ENCODE measurements at regions not wholly inside any gene's neighbourhood (a gene's known extent, or its start where the extent isn't known, plus 50 kb on each side); places are given as distances from the start of the nearest gene placed in this dataset.
"Not testable (repeated sequence)": the region's sequence is repeated elsewhere in the genome, so short reads cannot be mapped to it uniquely, and the experiment has no call there.

DNA sequence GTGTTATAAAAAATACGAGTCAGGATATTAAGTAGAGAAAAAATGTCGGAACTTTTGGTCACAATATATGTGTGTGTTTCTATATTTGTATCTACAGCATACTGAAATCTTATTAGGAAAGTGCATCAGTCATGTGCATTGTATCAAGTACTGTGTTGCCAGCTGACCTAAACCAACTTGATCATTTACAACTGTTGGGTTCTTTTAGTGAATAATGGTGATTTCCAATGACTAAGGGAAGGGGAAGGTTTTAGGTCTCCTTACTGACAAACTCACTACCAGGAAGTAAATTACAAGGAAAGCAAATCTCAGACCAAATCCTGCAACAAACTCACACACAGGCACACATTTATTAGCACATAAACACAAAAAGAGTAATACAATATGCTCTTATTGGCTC lies 142.7 kb downstream of the TSEN15 start:
- no peak for DNase-seq (ENCODE audit: low read depth in 2 of 2)
- H3K4me3 ChIP-seq (replicated peaks in 1 of 2; ENCODE audit: low read depth in 2 of 2, low read length in 2 of 2): no peak overlapping the region
- TF ChIP-seq, protein P1, sequence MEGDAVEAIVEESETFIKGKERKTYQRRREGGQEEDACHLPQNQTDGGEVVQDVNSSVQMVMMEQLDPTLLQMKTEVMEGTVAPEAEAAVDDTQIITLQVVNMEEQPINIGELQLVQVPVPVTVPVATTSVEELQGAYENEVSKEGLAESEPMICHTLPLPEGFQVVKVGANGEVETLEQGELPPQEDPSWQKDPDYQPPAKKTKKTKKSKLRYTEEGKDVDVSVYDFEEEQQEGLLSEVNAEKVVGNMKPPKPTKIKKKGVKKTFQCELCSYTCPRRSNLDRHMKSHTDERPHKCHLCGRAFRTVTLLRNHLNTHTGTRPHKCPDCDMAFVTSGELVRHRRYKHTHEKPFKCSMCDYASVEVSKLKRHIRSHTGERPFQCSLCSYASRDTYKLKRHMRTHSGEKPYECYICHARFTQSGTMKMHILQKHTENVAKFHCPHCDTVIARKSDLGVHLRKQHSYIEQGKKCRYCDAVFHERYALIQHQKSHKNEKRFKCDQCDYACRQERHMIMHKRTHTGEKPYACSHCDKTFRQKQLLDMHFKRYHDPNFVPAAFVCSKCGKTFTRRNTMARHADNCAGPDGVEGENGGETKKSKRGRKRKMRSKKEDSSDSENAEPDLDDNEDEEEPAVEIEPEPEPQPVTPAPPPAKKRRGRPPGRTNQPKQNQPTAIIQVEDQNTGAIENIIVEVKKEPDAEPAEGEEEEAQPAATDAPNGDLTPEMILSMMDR (IDR thresholded peaks at IDR 0.05; ENCODE audit: low read depth, low read length): no peak

DNA sequence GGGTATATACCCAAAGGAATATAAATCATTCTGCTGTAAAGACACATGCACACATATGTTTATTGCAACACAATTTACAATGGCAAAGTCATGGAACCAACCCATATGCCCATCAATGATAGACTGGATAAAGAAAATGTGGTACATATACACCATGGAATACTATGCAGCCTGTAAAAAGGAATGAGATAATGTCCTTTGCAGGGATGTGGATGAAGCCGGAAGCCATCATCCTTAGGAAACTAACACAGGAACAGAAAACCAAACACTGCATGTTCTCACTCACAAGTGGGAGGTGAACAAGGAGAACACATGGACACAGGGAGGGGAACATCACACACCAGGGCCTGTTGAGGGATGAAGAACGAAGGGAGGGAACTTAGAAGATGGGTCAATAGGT lies 144.2 kb downstream of the TSEN15 start:
- not testable (repeated sequence) for DNase-seq (ENCODE audit: low read depth in 2 of 2); H3K4me3 ChIP-seq (replicated peaks in 1 of 2; ENCODE audit: low read depth in 2 of 2, low read length in 2 of 2)

DNA sequence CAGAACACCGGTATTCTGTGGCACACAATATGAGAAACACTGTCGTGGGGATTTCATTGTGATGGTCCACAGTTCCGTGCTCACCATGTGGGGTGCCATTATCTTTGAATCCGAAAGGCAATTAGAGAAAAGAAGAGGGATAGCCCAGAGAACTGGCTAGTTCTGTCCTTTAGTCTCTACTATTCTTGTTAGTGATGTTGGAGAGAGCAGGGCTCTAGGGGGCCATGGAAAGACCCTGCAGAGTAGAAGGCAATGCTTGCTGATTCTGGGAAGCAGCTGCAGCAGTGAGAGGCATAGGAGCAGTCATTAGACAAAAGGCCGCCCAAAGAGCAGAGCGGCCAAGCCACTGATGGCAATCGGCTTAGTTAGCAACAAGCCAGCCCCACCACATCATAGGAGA lies 146.3 kb downstream of the TSEN15 start:
- no peak overlapping the region for H3K4me3 ChIP-seq (replicated peaks in 1 of 2; ENCODE audit: low read depth in 2 of 2, low read length in 2 of 2)
- TF ChIP-seq, protein P1 (IDR thresholded peaks at IDR 0.05; ENCODE audit: low read depth, low read length): no peak
- DNase-seq (ENCODE audit: low read depth in 2 of 2): no peak

DNA sequence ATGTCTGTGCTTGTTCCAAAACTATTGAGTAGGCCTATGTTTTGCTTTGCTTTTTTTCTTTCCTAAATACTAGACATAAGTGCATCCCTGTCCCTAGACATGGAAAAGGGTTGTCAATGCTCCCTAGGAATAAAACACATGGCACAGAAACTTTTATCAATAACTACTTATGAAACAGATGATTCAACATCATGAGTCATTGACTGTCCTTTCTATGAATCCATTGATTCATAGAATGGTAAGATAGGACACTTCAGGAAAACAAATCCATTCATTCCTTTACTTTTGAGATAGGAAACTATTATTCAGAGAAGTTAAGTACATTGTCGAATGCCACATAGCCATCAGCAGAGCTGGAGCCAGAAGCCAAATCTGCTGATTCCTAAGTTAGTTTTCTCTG lies 147.5 kb downstream of the TSEN15 start:
- TF ChIP-seq, protein P1 (IDR thresholded peaks at IDR 0.05; ENCODE audit: low read depth, low read length): no peak
- DNase-seq (ENCODE audit: low read depth in 2 of 2): peak in 1 of 2 donors; percentile 38
- no peak overlapping the region for H3K4me3 ChIP-seq (replicated peaks in 1 of 2; ENCODE audit: low read depth in 2 of 2, low read length in 2 of 2)

DNA sequence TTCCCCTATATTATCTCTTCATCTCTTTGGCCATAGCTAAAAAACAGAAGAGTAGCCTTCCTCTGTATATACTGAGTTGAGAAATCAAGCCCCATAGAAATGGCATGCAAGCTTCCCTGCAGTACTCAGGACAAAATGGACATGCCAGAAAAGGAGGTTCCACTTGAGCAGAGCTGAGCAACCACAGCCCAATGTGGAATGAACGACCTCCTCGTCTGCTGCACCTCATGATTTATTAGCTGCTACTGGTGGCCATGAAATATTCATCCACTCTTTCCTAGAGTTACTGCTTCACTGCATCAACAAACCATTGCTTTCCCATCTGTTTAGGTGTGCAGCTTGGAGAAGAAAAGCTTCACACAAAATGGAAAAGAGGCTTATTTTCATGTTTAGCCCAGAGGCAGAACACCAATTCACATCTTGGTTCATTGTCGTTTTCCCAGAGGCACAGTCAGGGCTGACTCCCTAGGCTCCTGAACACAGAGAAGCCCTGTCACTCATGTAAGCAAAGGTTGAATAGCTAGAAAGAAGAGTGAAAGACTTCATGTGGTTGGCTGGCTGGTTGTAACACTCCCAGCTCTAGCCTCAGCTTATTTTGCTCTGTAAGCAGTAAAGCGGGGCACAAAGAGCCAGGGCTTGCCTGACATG lies 148.0 kb downstream of the TSEN15 start:
- no peak for DNase-seq (ENCODE audit: low read depth in 2 of 2)
- no peak overlapping the region for H3K4me3 ChIP-seq (replicated peaks in 1 of 2; ENCODE audit: low read depth in 2 of 2, low read length in 2 of 2)
- TF ChIP-seq, protein P1 (IDR thresholded peaks at IDR 0.05; ENCODE audit: low read depth, low read length): no peak

DNA sequence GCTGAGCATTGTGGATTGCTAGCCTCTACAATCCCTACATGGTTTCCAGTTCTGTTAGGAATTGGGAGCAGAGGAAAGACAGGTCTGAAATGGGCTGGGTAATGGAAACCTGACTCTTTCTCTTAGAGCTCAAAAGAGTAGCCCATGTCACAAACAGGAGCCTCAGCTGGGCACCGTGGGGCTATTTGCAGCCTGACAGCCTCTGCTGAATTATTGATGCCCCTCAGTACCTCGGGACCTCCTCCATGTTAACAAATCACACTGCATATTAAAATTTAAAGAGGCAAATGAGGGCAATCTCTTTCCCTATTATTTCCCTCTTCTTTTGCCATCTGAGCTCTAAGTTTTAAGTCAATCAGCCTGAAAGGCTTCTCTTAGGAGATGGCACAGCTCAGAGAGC lies 157.1 kb downstream of the TSEN15 start:
- H3K4me3 ChIP-seq (replicated peaks in 1 of 2; ENCODE audit: low read depth in 2 of 2, low read length in 2 of 2): no peak overlapping the region
- DNase-seq (ENCODE audit: low read depth in 2 of 2): no peak
- TF ChIP-seq, protein P1 (IDR thresholded peaks at IDR 0.05; ENCODE audit: low read depth, low read length): no peak

DNA sequence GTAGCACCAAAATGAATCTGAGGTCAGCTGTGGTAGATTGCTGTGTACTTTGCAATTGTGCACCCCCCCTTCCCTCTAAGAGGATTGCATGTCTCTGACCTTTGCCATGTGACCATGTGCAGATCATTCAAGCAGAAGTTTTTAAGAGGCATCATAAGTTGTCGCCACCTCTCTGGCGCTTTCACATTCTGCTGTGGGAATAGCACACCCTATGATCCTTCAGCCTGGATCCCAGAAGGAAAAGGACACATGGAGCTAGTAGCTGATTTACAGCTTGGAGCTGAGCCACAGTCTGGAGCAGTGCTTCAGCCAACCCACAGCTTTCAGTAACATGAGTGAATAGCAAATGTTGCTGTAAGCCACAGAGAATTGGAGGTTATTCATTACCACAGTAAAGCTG lies 158.5 kb downstream of the TSEN15 start:
- peak in 1 of 2 donors; percentile 33 for DNase-seq (ENCODE audit: low read depth in 2 of 2)
- H3K4me3 ChIP-seq (replicated peaks in 1 of 2; ENCODE audit: low read depth in 2 of 2, low read length in 2 of 2): no peak overlapping the region
- TF ChIP-seq, protein P1 (IDR thresholded peaks at IDR 0.05; ENCODE audit: low read depth, low read length): no peak
